Neural cell (in vitro differentiated cells): ENCODE measurements at regions not wholly inside any gene's neighbourhood (a gene's known extent, or its start where the extent isn't known, plus 50 kb on each side); places are given as distances from the start of the nearest gene placed in this dataset.

Source experiments
- CTCF ChIP-seq: fragments of 450-650 bp; IDR thresholded peaks from 2 replicates; pipeline ENCODE4 v1.5.1; 2014; ENCODE audit warnings: antibody characterized with exemption, mild to moderate bottlenecking, moderate library complexity; ENCODE audit not compliant: poor library complexity, severe bottlenecking
- EP300 ChIP-seq: fragments of 450-650 bp; conservative IDR thresholded peaks from 2 replicates; pipeline ENCODE4 v1.6.1; 2014; ENCODE audit warnings: antibody characterized with exemption, mild to moderate bottlenecking, moderate library complexity; ENCODE audit not compliant: poor library complexity, severe bottlenecking
- EZH2 ChIP-seq: fragments of 200-600, 300-800 bp; shearing (Covaris generic), sonication (generic); IDR thresholded peaks from 2 replicates; pipeline ENCODE4 v1.6.1; 2014; ENCODE audit warnings: antibody characterized with exemption, low read length, borderline replicate concordance, mild to moderate bottlenecking; ENCODE audit not compliant: insufficient read depth, poor library complexity, severe bottlenecking
- POLR2AphosphoS5 ChIP-seq: IDR thresholded peaks from 2 replicates; pipeline ENCODE4 v1.6.1; 2012
- RAD21 ChIP-seq: fragments of 450-650 bp; conservative IDR thresholded peaks from 2 replicates; pipeline ENCODE4 v1.6.1; 2014; ENCODE audit warnings: antibody characterized with exemption, mild to moderate bottlenecking, moderate library complexity
- SMC3 ChIP-seq: fragments of 450-650 bp; conservative IDR thresholded peaks from 2 replicates; pipeline ENCODE4 v1.6.1; 2014; ENCODE audit warnings: antibody characterized with exemption, mild to moderate bottlenecking, moderate library complexity; ENCODE audit not compliant: poor library complexity
- TAF1 ChIP-seq: IDR thresholded peaks from 2 replicates; pipeline ENCODE4 v1.6.1; 2012; ENCODE audit warnings: low read depth
- TF ChIP-seq, protein P1 (sequence below): IDR thresholded peaks from 2 replicates; pipeline ENCODE4 v1.6.1; 2012; ENCODE audit warnings: borderline replicate concordance

DNA sequence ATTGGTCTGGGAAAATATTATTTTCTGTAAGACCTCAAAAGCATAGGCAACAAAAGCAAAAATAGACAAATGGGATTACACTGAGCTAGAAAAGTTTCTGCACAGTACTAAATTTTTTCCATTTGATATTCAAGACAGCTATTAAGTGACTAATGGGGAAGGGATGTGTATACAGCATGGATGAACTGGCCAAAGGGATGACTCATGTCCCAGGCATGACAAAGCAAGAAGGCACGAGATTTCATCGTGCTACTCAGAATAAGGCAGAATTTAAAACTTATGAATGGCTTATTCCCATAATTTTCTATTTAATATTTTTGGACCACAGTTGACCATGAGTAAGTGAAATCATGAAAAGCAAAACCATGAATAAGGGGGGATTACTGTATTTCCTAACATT lies 1250.1 kb upstream of the GYPC start:
- TF ChIP-seq CTCF (no peak), EZH2 (no peak), POLR2AphosphoS5 (no peak), TAF1 (no peak), EP300 (no peak), RAD21 (no peak), SMC3 (no peak)
- TF ChIP-seq, protein P1, sequence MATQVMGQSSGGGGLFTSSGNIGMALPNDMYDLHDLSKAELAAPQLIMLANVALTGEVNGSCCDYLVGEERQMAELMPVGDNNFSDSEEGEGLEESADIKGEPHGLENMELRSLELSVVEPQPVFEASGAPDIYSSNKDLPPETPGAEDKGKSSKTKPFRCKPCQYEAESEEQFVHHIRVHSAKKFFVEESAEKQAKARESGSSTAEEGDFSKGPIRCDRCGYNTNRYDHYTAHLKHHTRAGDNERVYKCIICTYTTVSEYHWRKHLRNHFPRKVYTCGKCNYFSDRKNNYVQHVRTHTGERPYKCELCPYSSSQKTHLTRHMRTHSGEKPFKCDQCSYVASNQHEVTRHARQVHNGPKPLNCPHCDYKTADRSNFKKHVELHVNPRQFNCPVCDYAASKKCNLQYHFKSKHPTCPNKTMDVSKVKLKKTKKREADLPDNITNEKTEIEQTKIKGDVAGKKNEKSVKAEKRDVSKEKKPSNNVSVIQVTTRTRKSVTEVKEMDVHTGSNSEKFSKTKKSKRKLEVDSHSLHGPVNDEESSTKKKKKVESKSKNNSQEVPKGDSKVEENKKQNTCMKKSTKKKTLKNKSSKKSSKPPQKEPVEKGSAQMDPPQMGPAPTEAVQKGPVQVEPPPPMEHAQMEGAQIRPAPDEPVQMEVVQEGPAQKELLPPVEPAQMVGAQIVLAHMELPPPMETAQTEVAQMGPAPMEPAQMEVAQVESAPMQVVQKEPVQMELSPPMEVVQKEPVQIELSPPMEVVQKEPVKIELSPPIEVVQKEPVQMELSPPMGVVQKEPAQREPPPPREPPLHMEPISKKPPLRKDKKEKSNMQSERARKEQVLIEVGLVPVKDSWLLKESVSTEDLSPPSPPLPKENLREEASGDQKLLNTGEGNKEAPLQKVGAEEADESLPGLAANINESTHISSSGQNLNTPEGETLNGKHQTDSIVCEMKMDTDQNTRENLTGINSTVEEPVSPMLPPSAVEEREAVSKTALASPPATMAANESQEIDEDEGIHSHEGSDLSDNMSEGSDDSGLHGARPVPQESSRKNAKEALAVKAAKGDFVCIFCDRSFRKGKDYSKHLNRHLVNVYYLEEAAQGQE: no peak
